CD4-positive, CD25-positive, alpha-beta regulatory T cell (primary cell): ENCODE measurements at regions not wholly inside any gene's neighbourhood (a gene's known extent, or its start where the extent isn't known, plus 50 kb on each side); places are given as distances from the start of the nearest gene placed in this dataset.

Source experiments
- ATAC-seq, 2 donors: fragments of 150-1000 bp; cut with Tn5 transposase; one replicate each; pipeline ENCODE4 v1.10.0; 2021; ENCODE audit warnings: low read depth in 2 of 2, moderate number of reproducible peaks in 2 of 2, moderate library complexity in 1 of 2
- DNase-seq, 3 donors: peaks; one replicate each; pipeline versions ENCODE4 v3.0.0 to v3.0.0-alpha.2; 2012 to 2022; ENCODE audit warnings: mixed read lengths in 1 of 3
- H3K27ac ChIP-seq: one replicate; pipeline ENCODE4 v1.7.0; 2013; ENCODE audit warnings: mild to moderate bottlenecking, low read length; ENCODE audit not compliant: insufficient read depth, poor library complexity, severe bottlenecking
- H3K27me3 ChIP-seq: one replicate; pipeline ENCODE4 v1.7.0; 2013; ENCODE audit warnings: low read length; ENCODE audit not compliant: control insufficient read depth, insufficient read depth
- H3K36me3 ChIP-seq: one replicate; pipeline ENCODE4 v1.7.0; 2013; ENCODE audit warnings: mild to moderate bottlenecking, low read length, moderate library complexity; ENCODE audit not compliant: control insufficient read depth, insufficient read depth
- H3K4me1 ChIP-seq: 2 replicates; pipeline ENCODE4 v1.7.0; 2013; ENCODE audit warnings: mild to moderate bottlenecking, low read length; ENCODE audit not compliant: insufficient read depth, control insufficient read depth, poor library complexity, severe bottlenecking
- H3K4me3 ChIP-seq: one replicate; pipeline ENCODE4 v1.7.0; 2013; ENCODE audit warnings: low read depth, mild to moderate bottlenecking, low read length, moderate library complexity
- H3K9me3 ChIP-seq, 2 experiments: 1 replicate in 1 of 2; 2 replicates in 1 of 2; pipeline ENCODE4 v1.7.0; 2013; ENCODE audit warnings: low read length in 2 of 2, mild to moderate bottlenecking in 1 of 2, moderate library complexity in 1 of 2; ENCODE audit not compliant: control insufficient read depth in 2 of 2
- H3K27ac Mint-ChIP-seq, 3 donors: one replicate each; pipeline ENCODE4 v1.8.0; 2020 to 2022; ENCODE audit warnings: mild to moderate bottlenecking in 3 of 3, mixed read lengths in 3 of 3, moderate library complexity in 2 of 3
- H3K27me3 Mint-ChIP-seq: one replicate; pipeline ENCODE4 v1.8.0; 2022; ENCODE audit warnings: mild to moderate bottlenecking, mixed read lengths
- H3K36me3 Mint-ChIP-seq: one replicate; pipeline ENCODE4 v1.8.0; 2020; ENCODE audit warnings: mixed read lengths
- H3K4me1 Mint-ChIP-seq, 4 donors: one replicate each; pipeline ENCODE4 v1.8.0; 2020 to 2022; ENCODE audit warnings: mixed read lengths in 4 of 4, mild to moderate bottlenecking in 1 of 4
- H3K4me3 Mint-ChIP-seq, 4 donors: one replicate each; pipeline ENCODE4 v1.8.0; 2020 to 2022; ENCODE audit warnings: mild to moderate bottlenecking in 4 of 4, mixed read lengths in 4 of 4, moderate library complexity in 3 of 4
- H3K9me3 Mint-ChIP-seq, 7 donors: one replicate each; pipeline ENCODE4 v1.8.0; 2020 to 2022; ENCODE audit warnings: mixed read lengths in 7 of 7, mild to moderate bottlenecking in 3 of 7, moderate library complexity in 2 of 7

DNA sequence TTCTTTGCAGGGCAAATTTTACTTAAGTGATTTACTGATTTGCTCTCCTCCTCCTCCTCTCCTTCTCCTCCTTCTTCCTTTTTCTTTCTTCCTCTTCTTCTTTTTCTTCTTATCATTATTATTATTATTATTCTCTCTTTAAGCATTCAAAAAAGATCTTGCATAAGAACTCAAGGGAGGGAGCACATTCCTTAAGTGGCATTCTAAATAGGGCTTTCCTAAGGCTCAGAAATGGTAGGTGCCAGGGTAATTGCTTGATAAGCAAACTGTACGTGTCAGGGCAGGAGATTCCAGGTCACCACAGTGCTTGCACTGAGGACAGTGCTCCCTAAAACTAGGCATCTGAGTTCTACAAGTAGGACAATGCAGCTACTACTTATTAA is 92.4 kb downstream of the SPTSSA start:
- no peaks in the 10 kb centered on the region for H3K36me3 ChIP-seq
- DNase-seq: no peak
- no peak overlapping the region for H3K4me3 ChIP-seq
- no peaks in the 10 kb centered on the region for H3K4me1 ChIP-seq
- no peaks in the 10 kb centered on the region for H3K27me3 ChIP-seq
- Mint-ChIP-seq H3K27ac (no peak overlapping the region), H3K27me3 (peaks cover 11% of the 10 kb centered on the region), H3K9me3 (peaks cover 0 to 1% (median 0%) of the 10 kb centered on the region in 7 donors), H3K4me1 (peaks cover 0 to 2% (median 0%) of the 10 kb centered on the region in 4 donors), H3K36me3 (no peaks in the 10 kb centered on the region), H3K4me3 (no peak overlapping the region)
- no peak overlapping the region for H3K27ac ChIP-seq
- ATAC-seq: no peak
- no peaks in the 10 kb centered on the region for H3K9me3 ChIP-seq

DNA sequence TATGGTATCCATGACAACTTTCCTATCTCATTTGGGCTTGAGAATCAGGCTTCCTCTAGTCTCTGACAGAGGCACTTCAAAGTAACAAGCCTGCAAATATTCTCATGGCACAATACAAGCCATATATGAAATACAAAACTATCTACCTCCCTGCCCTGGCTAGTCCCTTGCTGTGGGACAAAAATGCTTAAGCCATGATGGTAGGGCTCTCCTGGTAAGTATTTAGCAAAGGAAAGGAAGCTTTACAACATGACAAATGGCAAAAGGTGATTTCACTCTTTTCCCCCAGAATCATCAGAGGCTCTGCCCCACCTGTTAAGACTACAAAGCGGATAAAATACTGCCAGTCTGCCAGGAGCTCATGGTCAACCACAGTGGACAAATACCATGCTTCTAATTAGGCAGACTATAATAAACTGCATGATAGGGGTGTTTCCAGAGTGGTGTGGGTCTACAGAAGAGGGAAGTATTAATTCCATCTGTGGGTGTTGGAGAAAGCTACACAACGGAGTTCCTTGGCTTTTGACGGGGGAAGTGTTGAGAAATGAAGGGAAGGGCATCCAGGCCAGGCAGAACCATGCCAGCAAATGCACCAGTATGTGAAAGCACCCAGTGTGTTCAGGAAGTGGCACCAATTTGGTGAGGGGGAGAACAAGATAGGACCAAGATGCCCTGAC is 92.9 kb downstream of the SPTSSA start:
- Mint-ChIP-seq H3K9me3 (peaks cover 0 to 1% (median 0%) of the 10 kb centered on the region in 7 donors), H3K4me1 (peaks cover 0 to 2% (median 0%) of the 10 kb centered on the region in 4 donors), H3K27ac (no peak overlapping the region), H3K27me3 (peaks cover 11% of the 10 kb centered on the region), H3K4me3 (no peak overlapping the region), H3K36me3 (no peaks in the 10 kb centered on the region)
- Histone ChIP-seq H3K4me1 (no peaks in the 10 kb centered on the region), H3K9me3 (no peaks in the 10 kb centered on the region), H3K27ac (no peak overlapping the region), H3K36me3 (no peaks in the 10 kb centered on the region), H3K4me3 (no peak overlapping the region), H3K27me3 (no peaks in the 10 kb centered on the region)
- DNase-seq: no peak
- no peak for ATAC-seq

- no peak overlapping the region for H3K4me3 ChIP-seq
- peaks cover 0 to 1% (median 0%) of the 10 kb centered on the region in 7 donors for H3K9me3 Mint-ChIP-seq
- no peak overlapping the region for H3K27ac ChIP-seq
- no peaks in the 10 kb centered on the region for H3K36me3 ChIP-seq
- DNase-seq: no peak
- H3K27me3 ChIP-seq: peaks cover 2% of the 10 kb centered on the region
- peak overlapping the region in 1 of 3 donors; percentile 17 for H3K27ac Mint-ChIP-seq
- H3K4me3 Mint-ChIP-seq: no peak overlapping the region
- no peaks in the 10 kb centered on the region for H3K36me3 Mint-ChIP-seq
- H3K27me3 Mint-ChIP-seq: peaks cover 11% of the 10 kb centered on the region
- H3K4me1 ChIP-seq: no peaks in the 10 kb centered on the region
- peaks cover 0 to 2% (median 0%) of the 10 kb centered on the region in 4 donors for H3K4me1 Mint-ChIP-seq
- ATAC-seq: no peak
- H3K9me3 ChIP-seq: no peaks in the 10 kb centered on the region
These were observed 93.7 kb downstream of the SPTSSA start for GRCh38 chr14:34368115-34368970.

DNA sequence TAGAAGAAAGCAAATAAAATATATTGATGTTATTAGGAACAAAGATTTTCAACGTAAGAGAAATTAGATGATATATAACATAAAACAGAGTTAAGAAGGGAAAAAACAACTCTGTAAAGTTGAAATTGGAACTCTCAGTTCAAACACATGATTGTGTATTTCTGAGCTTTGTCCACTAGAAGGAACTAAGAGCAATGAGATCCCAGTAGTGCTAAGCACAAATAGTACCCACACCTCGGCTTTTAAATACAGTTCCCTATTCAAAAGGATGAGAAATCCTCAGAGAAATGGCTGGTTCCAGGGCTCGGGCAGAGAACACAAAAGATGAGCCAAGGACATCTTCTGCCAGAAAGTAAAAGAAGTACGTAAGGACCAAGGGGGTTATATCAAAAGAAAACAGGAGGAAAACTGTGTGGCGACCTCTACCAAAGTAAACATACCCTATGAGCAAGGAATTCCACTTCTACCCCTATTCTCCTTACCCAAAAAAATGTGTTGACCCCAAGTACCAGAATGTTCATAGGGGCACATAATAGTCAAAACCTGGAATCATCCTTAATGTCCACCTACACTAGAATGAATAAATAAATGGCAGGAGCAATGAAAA is 96.6 kb downstream of the SPTSSA start:
- no peak overlapping the region for H3K27ac ChIP-seq
- H3K9me3 Mint-ChIP-seq: no peaks in the 10 kb centered on the region
- no peak overlapping the region for H3K4me3 Mint-ChIP-seq
- DNase-seq (no peak), ATAC-seq (no peak)
- no peaks in the 10 kb centered on the region for H3K4me1 Mint-ChIP-seq
- peaks cover 8% of the 10 kb centered on the region for H3K27me3 Mint-ChIP-seq
- H3K36me3 Mint-ChIP-seq: no peaks in the 10 kb centered on the region
- no peaks in the 10 kb centered on the region for H3K9me3 ChIP-seq
- peak overlapping the region in 1 of 3 donors; percentile 9 for H3K27ac Mint-ChIP-seq
- H3K4me1 ChIP-seq: no peaks in the 10 kb centered on the region
- H3K4me3 ChIP-seq: no peak overlapping the region
- no peaks in the 10 kb centered on the region for H3K36me3 ChIP-seq
- peaks cover 2% of the 10 kb centered on the region for H3K27me3 ChIP-seq

- no peaks in the 10 kb centered on the region for H3K36me3 ChIP-seq
- H3K4me1 ChIP-seq: no peaks in the 10 kb centered on the region
- ATAC-seq (no peak), DNase-seq (no peak)
- Mint-ChIP-seq H3K4me1 (no peaks in the 10 kb centered on the region), H3K4me3 (no peak overlapping the region), H3K27ac (no peak overlapping the region), H3K27me3 (peaks cover 4% of the 10 kb centered on the region), H3K9me3 (no peaks in the 10 kb centered on the region), H3K36me3 (no peaks in the 10 kb centered on the region)
- no peak overlapping the region for H3K4me3 ChIP-seq
- no peak overlapping the region for H3K27ac ChIP-seq
- no peaks in the 10 kb centered on the region for H3K9me3 ChIP-seq
- peaks cover 2% of the 10 kb centered on the region for H3K27me3 ChIP-seq
These were observed 97.8 kb downstream of the SPTSSA start for GRCh38 chr14:34364201-34364600.

DNA sequence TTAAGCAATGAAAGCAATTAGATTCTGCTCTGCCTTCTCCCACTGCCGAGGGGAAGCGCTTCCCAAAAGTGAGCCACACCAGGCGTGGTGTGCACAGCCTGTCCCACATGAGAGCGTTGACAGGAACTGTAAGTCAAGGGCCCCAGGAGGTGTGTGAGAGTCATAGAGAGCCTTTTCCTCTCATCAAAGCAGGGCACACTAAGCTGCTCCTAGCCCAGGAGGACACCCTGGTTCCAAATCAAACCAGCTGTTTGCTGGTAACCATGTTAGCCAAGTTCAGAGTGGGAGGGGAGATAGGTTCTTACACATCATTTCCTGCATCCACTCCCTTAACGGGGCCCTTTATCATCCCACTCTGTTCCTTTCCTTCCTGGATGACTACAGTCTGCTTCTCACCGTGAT is 98.3 kb downstream of the SPTSSA start:
- no peak for ATAC-seq
- Mint-ChIP-seq H3K27ac (no peak overlapping the region), H3K27me3 (peaks cover 4% of the 10 kb centered on the region), H3K36me3 (no peaks in the 10 kb centered on the region), H3K4me1 (no peaks in the 10 kb centered on the region), H3K9me3 (no peaks in the 10 kb centered on the region), H3K4me3 (no peak overlapping the region)
- Histone ChIP-seq H3K4me1 (no peaks in the 10 kb centered on the region), H3K27me3 (peaks cover 2% of the 10 kb centered on the region), H3K4me3 (no peak overlapping the region), H3K9me3 (no peaks in the 10 kb centered on the region), H3K36me3 (no peaks in the 10 kb centered on the region), H3K27ac (no peak overlapping the region)
- no peak for DNase-seq

DNA sequence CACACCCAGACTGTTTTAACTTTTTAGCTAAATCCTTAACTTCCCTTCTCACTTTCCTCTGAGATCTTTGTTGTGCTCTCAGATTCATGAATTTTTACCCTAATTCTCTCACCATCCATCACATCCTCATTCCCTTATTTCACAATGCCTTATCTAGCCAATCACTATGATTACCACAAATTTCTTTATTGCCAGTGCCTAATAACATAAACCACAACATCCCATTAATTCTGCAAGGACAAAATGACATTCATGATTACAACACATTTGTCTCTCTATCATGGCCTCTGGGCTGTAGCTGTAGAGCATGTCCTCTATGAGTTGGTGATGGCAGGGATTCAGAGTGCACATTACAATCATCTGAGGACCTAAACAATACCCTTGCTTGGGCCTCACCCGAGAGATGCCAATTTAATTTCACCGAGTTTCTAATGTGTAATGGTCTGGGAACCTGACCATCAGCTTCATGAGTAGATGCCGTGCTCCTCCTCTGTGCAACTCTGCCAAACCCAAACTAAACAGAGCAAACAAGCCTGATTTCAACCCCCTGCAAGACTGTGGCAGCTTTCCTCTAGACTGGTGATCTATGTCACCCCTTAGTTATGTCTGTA is 99.3 kb downstream of the SPTSSA start:
- Mint-ChIP-seq H3K27me3 (peaks cover 4% of the 10 kb centered on the region), H3K9me3 (no peaks in the 10 kb centered on the region), H3K4me3 (no peak overlapping the region), H3K4me1 (no peaks in the 10 kb centered on the region), H3K27ac (no peak overlapping the region), H3K36me3 (no peaks in the 10 kb centered on the region)
- no peaks in the 10 kb centered on the region for H3K4me1 ChIP-seq
- no peak overlapping the region for H3K4me3 ChIP-seq
- peaks cover 2% of the 10 kb centered on the region for H3K27me3 ChIP-seq
- no peak for ATAC-seq
- H3K9me3 ChIP-seq: no peaks in the 10 kb centered on the region
- no peak for DNase-seq
- H3K27ac ChIP-seq: no peak overlapping the region
- H3K36me3 ChIP-seq: no peaks in the 10 kb centered on the region
